HG02973 (cell line): ENCODE measurements at regions not wholly inside any gene's neighbourhood (a gene's known extent, or its start where the extent isn't known, plus 50 kb on each side); places are given as distances from the start of the nearest gene placed in this dataset.
"Not testable (repeated sequence)": the region's sequence is repeated elsewhere in the genome, so short reads cannot be mapped to it uniquely, and the experiment has no call there.

ENCODE experiments used
- ATAC-seq: cut with Tn5 transposase; IDR thresholded peaks from one replicate; pipeline ENCODE4 v1.9.1; 2021; ENCODE audit warnings: moderate library complexity; ENCODE audit not compliant: unreplicated experiment

DNA sequence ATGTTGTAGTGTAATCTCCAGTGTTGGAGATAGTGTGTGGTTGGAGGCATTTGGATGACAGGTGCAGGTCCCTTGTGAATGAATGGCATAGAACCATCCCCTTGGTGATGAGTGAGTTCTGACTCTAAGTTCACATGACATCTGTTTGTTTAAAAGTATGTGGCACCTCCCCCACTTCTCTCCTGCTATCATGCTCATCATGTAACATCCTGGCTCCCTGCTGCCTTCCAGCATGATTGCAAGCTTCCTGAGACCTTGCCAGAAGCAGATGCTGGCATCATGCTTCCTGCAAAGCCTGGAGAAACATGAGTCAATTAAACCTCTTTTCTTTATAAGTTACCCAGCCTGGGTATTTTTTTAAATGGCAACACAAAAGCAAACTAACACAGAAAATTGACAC lies 499.0 kb upstream of the SEMA3D start:
- ATAC-seq = no peak

DNA sequence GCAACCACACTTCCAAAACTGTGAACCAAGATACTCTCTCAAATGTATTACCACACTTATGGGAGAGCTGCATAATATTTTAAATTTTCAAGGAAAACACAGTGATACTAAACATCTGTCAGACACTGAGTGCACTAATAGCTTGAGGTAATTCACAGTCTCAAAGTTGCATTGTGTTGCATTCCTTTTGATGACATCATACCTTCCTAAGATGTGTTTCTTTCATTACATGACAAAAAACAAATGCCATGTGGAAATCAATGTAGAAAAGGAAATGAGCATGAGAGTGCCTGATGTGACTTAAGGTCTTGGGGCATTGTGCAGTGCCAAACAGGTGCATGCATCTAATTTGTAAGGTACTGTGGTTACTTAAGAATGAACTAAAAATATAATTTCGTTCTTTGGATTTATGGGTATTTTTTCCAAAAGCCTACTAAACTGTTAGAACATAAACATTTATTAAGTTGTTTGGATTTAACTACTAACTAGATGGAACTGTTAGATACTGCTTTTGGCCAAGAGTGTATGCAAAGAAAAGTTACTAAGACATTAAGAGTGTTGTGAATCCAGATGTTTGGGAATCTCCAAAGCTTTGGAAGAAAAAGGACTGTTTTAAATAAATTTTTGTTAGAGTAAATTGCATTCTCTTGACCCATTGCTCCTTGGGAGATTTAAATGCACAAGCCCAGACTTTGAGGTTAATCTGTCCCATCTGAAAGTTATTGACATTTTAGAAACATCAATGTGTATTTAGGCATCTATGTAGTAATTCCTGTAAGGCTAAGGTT lies 496.2 kb upstream of the SEMA3D start:
- ATAC-seq = no peak

DNA sequence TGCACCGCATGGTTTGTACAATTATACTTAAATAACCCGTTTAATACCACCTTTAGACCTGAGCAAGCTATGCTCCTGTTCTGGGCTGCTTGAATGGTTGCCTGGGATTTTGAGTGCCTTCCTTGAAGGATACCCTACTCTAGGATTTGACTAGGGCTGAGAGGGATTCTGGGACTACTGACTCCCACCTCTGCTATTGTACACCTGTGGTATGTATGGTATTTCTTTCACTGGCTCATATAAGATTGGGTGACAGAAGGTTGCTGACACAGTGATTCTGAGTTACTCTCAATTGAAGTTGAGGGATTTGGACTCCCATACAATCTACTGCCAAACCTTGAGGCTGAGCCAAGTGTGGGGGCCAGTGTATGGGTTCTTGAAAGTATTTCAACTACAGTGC lies 494.4 kb upstream of the SEMA3D start:
- no peak for ATAC-seq

DNA sequence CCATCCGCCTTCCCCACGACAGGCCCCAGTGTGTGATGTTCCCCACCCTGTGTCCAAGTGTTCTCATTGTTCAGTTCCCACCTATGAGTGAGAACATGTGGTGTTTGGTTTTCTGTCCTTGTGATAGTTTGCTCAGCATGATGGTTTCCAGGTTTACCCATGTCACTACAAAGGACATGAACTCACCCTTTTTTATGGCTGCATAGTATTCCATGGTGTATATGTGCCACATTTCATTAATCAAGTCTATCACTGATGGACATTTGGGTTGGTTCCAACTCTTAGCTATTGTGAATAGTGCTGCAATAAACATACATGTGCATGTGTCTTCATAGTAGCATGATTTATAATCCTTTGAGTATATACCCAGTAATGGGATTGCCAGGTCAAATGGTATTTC lies 488.2 kb upstream of the SEMA3D start:
- ATAC-seq = not testable (repeated sequence)

DNA sequence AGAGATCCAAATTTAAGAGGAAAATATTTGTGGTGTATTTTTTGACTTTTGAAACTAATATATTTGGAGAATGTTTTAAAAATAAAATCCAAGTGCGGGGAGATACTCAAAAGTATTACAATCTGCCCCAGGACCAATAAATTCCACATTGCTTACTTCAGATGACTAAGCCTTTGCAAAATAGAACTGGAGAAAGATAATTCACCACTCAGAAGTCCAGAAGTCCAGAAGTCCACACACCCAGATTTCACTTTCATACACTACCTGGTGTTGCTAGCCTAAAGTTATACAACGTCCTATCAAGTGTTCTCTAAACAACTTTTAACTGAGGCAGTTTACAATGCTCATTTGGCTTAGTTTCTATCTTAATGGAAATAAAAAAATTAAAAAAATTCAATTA lies 487.0 kb upstream of the SEMA3D start:
- ATAC-seq = no peak

DNA sequence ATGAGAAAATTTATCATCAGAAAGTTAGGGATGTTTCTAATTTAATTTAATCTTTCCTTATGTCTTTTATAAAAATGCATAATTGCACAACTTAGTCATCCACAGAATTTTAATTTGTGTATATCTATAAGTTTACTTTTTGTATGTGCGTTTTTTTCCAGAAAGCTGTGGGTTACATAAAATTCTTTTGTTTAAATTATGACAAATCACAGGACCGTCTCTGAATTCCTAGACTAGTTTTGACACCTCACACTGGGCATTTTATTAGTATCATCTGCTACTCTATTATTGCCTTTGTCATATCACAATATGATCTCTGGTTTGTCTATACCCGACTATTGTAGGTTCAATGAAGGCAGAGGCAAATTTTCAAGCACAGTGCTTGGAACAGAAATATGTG lies 482.4 kb upstream of the SEMA3D start:
- ATAC-seq = no peak

DNA sequence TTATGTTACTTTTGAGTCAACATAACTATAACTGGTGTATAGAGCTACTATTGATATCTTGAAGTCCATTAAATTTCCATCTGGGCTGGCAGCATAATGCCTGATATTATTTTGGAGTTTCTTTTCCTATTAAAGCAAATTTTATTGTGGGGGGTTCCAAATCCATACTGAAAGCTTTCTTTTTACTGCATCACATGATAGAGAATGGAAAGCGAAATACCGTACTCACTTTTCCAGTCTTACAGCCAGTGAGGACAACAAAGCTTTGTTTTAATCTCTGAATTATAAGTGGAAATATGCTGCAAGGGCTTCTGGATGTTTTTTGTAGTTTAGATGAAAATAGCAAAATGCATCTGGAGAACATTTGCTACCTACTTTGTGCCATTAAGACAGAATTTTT lies 477.5 kb upstream of the SEMA3D start:
- ATAC-seq = no peak

DNA sequence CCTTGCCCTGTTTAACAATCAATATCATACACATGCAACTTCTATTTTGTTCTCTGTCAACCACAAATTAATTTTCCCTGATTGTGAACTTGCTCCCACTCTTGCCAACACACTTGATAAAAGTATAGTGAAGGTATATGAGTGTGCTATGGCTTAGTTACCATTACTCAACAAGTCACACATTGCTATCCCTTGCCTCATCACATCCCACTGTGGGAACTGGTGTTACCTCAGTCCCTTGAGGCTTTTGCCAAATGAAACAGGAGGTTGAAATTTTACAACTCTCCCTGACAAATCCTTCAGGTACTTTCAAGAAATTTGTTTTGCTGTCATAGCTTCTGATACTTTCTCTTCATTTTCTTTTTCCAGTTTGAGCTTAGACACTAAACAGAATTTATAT lies 472.5 kb upstream of the SEMA3D start:
- ATAC-seq = no peak

DNA sequence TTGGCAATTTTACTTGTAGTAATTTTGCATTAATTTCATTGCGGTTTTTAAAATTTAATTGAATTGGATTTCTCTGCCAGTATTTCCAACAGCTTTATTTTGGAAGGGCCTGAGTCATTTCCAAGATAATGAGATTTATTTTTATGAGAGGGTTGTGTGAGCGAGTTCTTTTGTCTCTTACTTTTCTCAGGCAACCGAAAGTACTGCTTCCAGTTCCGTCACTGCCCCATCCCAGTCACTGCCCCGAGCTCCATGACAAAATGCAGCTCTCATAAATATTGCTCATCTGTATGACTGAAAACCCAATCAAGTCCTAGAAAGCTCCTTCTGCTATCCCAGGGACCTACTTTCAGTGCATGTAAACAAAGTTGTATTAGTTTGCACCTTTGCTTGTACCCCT lies 468.4 kb upstream of the SEMA3D start:
- no peak for ATAC-seq

DNA sequence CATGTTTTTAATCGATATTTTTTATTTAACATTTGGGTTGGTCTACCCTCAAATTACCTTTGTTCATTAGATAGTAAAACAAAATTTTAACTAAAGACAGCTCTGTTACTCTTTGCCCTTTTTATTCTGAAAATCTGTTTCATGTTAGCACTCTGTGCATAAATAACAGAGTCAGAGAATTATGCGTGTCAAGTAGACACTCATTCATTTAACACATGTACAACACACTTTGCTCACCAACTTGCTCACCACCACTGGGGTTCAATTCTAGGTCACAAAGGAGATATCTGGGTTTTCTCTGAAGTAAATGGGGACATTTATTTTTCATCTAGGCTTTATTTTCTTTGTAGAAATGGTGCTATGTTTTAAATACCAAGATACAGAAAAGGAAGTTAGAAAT lies 457.4 kb upstream of the SEMA3D start:
- no peak for ATAC-seq

DNA sequence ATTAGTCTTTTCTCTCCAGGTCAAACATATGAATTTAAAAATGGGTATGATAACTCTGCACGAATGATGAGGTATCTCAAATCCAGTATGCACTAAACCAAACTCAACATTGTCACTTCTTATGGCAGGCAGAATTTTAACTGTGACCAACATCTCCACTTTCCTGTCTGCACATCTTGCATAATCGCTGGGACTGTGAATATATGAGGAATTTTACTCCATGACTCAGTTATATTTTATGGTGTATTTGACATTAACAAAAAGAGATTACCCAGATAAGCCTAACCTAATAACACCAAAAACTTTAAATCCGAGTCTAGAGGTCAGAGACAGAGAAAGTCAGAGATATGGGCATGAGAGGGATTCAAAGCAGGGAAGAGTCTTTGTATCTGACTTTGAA lies 454.5 kb upstream of the SEMA3D start:
- ATAC-seq = no peak

DNA sequence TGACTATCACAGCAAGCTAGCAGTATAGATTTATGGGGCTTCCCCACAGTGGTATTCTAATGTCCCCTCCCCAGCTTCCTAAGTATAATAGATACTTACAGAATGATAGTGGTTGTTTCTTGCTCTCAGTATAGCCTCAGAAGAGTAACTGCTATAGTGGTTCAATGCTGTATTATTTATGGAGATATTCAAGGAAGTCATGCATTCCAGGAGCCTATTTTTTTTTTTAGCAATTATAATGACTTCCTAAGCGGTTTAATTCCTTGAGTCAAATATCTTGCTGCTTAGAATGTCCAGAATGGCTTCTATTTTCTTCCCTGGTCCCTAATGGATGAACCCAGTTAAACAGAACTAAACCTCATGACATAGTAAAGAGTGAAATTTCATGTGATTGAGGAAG lies 451.5 kb upstream of the SEMA3D start:
- ATAC-seq = no peak

DNA sequence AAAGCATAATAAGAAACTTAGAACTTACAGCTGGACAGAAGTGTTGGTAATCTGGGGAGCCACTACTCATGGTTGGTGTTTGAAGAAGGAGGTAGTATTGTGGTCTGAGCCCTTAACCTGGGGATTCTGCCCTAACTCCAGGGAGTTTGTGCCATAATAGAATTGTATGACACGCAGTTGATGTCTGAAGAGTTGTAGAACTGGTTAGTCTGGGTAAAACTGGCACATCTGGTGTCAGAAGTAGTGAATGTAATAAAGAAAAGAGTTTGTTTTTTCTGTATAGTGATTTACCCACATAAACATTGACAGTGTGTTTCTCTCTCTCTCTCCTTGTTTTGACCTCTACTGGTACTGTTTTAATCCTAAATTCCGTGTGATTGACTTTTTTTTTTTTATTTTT lies 448.1 kb upstream of the SEMA3D start:
- no peak for ATAC-seq

DNA sequence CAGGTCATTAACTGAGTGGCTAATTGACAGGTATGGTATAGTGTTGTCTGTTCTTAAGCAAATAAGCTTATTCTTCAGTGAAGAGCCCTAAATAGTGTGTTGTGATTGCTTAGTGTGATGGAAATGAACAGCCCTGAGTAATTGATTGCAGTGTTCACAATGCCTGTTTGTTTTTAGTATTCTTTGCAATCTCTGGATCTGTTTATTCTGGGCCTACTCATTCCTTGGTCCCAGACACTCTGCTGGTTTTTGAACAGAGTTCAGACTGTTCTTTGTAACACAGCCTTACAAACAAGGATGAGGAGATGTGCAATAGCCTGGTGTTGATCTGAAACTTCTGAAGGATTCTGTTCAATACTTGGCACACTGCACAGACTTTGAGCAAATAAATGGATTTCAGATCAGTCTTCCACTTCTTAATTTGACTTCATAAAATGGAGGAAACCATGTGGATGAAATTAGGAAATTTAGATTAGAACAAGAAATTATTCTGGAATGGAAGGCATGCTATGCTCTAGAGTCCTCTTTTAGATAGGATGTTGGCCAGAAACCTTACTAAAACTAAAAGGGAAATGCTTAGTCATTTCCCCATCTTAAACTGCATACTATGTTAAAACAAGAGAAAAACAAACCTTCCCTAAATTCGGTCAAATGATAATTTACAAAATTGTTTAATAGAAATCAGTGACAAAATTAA lies 444.2 kb upstream of the SEMA3D start:
- no peak for ATAC-seq

DNA sequence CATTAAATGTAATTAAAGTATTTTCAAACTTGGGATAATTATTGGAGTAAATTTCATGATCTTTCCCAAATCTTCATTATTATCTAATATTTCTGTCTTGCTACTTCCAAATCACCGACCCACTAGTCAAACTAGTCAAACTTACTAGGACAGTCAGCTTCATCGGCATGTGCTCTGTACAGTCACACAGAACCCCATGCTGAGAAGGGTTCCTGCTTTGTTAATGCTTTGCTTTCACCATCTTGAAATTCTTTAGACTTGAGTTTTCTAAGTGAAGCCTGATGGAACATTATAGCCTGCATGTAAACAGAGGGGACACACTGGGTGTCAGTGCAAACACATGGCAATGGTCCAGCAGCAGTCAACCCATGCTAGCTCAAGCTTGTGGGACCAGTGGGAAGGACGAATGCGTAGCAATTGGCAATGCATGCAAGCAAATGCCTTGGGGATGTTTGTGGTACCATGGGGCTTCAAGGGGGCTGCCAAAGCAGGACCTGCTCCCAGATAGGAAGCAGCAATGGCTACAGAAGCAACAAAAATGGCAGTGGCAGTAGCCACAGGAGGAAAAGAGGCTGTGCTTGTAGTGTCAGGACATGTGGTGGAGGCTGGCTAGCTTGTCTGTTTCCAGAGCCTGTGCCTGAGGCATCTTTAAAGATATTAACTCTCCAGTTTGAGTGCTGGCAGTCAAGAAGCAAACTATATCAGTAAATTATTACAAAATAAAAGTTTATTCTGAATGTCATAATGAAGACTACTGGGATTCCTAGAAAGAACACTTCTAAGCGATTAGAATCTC lies 441.1 kb upstream of the SEMA3D start:
- no peak for ATAC-seq

DNA sequence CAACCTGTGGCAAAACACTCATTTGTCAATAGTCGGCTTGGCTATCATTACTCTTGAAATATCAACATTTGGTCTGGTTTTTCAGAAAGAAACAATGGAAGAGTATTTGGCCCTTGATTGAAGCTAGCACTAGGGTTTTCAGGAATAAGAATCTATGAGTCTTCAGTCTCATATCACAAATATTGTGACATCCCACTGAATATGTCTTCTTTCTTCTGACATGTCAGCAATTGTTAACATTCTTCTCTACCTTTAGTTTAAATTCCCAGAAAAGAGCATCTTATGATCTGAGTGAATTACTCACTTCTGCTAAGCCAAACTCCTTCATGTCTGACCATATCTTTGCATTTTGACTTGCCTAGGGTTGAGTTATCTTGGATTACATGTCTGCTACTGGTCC lies 435.2 kb upstream of the SEMA3D start:
- ATAC-seq = no peak

DNA sequence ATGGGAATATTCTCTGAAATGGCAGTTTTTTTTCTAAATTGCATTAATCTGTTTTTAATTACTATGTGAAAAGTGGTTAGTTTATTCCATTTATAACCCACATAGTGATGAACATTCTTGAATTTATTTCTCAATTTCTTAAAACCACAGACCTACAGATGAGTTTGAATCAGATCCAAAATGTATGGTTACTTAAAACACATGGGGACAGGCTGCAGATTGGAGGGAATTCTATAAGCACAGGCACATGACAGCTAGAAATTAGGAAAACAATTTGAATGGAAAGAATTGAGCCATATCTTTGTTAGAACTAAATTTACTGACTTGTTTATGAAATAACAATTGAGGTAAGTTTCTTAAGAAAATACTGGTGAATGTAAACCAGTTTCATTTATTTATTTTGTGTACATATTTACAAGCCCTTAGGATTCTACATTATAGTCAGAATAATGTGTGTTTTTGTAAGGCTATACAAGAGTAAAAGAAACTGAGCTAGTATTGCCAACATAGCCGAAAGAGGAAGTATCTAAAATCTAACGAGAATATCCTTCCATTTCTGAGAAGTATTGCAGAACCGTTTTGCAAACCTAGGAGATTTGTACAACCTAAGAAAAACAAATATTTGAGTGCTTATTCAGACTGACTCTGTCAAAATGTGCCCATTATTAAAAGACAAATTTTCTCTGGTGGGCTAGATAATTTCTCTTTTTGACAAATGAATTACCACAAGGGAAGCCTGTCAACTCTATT lies 434.3 kb upstream of the SEMA3D start:
- ATAC-seq = no peak

DNA sequence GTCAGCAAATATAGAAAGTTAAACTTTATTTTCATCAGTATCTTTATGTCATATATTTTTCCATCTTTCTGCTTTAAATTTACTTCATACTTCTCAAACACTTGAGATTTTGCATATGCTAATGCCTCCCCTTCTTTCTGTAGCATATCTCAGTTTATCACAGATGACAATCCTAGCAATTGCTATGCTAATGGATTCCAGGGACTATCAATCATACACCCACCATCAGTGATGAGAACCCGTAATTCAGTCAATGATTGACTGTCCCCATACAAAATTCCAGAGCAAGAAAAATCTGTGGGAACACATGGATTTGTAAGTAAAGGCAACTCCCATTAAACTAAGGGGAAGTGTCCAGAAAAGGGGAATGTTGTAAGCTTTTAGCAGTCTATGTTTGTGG lies 432.4 kb upstream of the SEMA3D start:
- no peak for ATAC-seq

DNA sequence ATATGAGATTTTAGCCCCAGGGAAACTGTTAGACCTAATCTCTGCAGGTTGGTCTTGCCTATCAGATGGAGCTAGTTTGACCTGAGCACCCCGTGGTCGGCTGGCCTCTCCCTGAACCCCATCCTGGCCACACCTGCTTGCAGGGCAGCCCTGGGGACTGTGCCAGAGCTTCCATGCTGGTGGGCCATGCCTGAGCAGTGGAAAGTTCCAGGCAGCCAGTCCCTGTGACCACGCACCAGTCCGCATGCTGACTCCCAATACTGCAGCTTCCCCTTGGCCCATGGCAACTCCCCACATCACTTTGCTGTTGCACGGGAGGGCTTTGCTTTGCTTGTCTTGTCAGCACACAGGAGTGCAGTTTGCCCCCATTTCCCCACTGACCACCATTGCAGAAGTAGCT lies 427.8 kb upstream of the SEMA3D start:
- ATAC-seq = no peak

DNA sequence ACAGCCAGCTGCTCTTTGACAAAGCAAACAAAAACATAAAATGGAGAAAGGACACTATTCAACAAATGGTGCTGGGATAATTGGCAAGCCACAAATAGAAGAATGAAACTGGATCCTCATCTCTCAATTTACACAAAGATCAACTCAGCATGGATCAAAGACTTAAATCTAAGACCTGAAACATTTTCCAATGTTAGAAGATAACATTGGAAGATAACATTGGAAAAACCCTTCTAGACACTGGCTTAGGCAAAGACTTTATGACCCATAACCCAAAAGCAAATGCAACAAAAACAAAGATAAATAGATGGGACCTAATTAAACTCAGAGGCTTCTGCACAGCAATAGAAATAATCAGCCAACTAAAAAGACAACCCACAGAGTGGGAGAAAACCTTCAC lies 425.7 kb upstream of the SEMA3D start:
- no peak for ATAC-seq

DNA sequence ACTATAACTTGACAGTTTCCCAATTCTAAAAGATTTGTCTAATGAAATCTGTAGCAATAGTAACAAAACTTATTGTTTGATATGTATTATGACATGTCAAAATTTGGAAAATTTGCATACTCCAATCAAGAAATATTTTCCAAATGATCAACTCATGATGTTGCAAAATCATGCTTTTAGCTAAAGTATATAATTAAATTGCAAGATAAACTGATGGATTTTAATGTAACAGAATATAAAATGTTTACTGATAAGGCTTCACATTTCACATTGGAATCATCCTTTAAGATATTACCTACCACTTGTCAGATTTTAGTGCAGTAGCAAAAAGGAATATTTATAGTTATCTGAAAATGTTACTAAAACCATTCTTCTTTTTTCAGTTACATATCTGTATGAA lies 421.9 kb upstream of the SEMA3D start:
- ATAC-seq = no peak
